ENCODE measurements at regions not wholly inside any gene's neighbourhood (a gene's known extent, or its start where the extent isn't known, plus 50 kb on each side); places are given as distances from the start of the nearest gene placed in this dataset.

DNA sequence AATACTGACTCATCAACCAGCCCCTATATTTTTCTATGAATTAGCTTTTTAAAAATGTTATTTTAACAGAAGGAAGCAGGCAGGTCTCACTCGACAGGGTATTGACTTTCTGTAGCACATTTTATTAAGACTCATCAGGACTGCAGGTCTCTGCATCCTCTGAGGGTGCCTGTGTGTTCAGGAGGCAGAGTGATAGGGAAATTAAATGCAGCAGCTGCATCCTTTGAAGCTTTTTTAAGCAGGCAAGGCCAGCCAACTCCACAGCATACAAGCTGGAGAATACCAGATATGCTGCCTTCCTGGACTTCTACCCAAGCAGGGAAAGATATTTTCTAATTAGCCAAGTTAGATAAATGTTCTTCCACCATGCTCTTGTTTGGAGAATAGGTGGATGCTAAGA, 124.9 kb downstream of the WSCD1 start:
- H3K79me2 ChIP-seq (ENCODE audit: control insufficient read depth, insufficient read depth, low read length, unreplicated experiment): no peaks in the 10 kb centered on the region
- peaks cover 6% of the 10 kb centered on the region; the same call in 1 of the 2 replicates for H3K27me3 ChIP-seq (ENCODE audit: insufficient read depth, low read length)
- no peak overlapping the region for H2AFZ ChIP-seq (ENCODE audit: low read length, unreplicated experiment)
- no peaks in the 10 kb centered on the region for H3K4me1 ChIP-seq (ENCODE audit: control insufficient read depth, insufficient read depth, low read length, unreplicated experiment)
- no peaks in the 10 kb centered on the region for H3K36me3 ChIP-seq (ENCODE audit: insufficient read depth, low read length)
- no peak overlapping the region for H3K27ac ChIP-seq (ENCODE audit: low read depth, low read length)
- H3K4me3 ChIP-seq (ENCODE audit: low read depth, low read length): no peak overlapping the region

DNA sequence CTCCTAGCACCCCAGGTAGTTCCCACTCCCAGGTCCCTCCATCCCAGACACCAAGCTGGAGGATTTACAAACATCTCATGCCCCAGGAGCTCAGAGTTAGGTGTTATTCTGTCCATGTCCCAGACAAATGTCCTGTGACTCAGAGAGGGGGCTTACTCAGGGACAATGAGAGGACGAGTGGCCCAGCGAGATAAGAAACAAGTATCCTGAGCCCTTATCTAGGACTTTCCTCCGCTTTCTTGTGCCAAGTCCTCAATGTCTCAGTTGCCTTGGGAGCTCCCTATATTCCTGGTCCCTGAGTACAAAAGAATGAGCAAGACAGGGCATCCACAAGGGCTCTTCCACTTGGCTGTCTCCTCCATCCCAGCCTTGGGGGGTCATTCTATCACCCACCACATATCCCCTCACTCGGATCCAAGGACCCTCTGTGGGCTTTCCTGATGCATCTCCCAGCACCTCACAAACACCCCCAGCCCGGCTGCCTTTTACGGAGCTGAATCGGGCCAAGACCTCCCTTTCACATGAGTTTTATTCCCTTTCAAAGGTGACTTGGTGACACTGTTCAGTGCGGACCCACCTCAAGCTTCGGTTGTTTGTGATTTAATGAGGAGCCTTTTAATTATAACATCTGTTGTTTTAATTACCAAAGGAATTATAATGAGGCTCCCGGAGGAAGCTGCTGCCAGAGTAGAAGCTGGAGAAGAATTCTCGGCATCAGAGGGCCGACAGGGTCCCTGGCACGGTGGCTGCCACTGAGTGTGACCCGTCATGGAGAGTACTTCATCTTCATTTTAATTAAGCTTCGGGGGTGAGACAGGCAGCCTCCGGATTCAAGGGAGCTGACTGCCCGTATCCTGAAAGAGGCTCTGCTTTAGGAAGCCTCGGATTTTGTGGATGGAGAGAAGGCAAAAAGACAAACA, 121.5 kb downstream of the WSCD1 start:
- H3K27ac ChIP-seq (ENCODE audit: low read depth, low read length): no peak overlapping the region

DNA sequence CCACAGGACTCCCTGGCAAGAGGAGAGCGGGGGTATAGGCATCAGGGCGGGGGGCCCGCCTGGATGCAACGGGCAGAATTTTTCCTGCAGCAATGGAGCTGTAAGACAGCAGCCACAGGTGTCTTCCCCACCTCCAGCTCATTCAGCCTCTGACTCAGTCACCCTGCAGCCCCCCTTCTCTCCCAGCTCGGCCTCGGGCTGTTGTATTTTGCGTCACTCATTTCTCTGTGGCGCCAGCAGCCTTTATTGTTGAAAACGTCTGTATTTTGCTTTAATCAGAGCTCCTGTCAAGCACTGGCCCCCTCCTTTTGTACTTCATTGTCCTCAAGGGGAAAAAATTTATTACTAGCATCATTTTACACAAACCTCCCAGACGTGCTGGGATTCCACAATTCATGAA, 117.7 kb downstream of the WSCD1 start:
- Histone ChIP-seq H3K27me3 (ENCODE audit: insufficient read depth, low read length) (no peaks in the 10 kb centered on the region), H3K36me3 (ENCODE audit: insufficient read depth, low read length) (no peaks in the 10 kb centered on the region), H3K4me1 (ENCODE audit: control insufficient read depth, insufficient read depth, low read length, unreplicated experiment) (no peaks in the 10 kb centered on the region), H2AFZ (ENCODE audit: low read length, unreplicated experiment) (no peak overlapping the region), H3K27ac (ENCODE audit: low read depth, low read length) (no peak overlapping the region), H3K79me2 (ENCODE audit: control insufficient read depth, insufficient read depth, low read length, unreplicated experiment) (no peaks in the 10 kb centered on the region), H3K4me3 (ENCODE audit: low read depth, low read length) (no peak overlapping the region)

More for the DNA sequence above, 121.5 kb downstream of the WSCD1 start:
- H3K27me3 ChIP-seq (ENCODE audit: insufficient read depth, low read length): peaks cover under 1% of the 10 kb centered on the region; the same call in 1 of the 2 replicates
- no peaks in the 10 kb centered on the region for H3K36me3 ChIP-seq (ENCODE audit: insufficient read depth, low read length)
- H3K79me2 ChIP-seq (ENCODE audit: control insufficient read depth, insufficient read depth, low read length, unreplicated experiment): no peaks in the 10 kb centered on the region
- H2AFZ ChIP-seq (ENCODE audit: low read length, unreplicated experiment): no peak overlapping the region
- no peak overlapping the region for H3K4me3 ChIP-seq (ENCODE audit: low read depth, low read length)
- no peaks in the 10 kb centered on the region for H3K4me1 ChIP-seq (ENCODE audit: control insufficient read depth, insufficient read depth, low read length, unreplicated experiment)

DNA sequence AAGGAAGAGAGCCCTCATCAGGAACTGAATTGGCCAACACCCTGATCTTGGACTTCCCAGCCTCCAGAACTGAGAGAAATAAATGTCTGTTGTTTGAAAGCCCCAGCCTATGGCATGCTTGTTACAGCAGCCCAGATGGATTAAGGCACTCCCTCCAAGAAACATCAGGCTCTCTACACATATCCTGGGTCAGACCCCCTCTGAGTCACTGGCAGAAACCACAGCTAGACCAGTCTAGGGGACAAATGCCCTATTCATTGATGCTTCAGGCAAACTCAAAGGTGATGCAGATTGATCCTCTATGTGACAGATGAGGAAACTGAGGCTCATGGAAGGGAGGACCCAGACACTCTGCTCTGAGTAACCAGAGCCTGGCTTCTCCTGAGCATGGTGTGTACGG, 116.8 kb downstream of the WSCD1 start:
- Histone ChIP-seq H3K79me2 (ENCODE audit: control insufficient read depth, insufficient read depth, low read length, unreplicated experiment) (no peaks in the 10 kb centered on the region), H3K4me1 (ENCODE audit: control insufficient read depth, insufficient read depth, low read length, unreplicated experiment) (no peaks in the 10 kb centered on the region), H3K4me3 (ENCODE audit: low read depth, low read length) (no peak overlapping the region), H3K27ac (ENCODE audit: low read depth, low read length) (no peak overlapping the region), H2AFZ (ENCODE audit: low read length, unreplicated experiment) (no peak overlapping the region), H3K36me3 (ENCODE audit: insufficient read depth, low read length) (no peaks in the 10 kb centered on the region), H3K27me3 (ENCODE audit: insufficient read depth, low read length) (no peaks in the 10 kb centered on the region)

DNA sequence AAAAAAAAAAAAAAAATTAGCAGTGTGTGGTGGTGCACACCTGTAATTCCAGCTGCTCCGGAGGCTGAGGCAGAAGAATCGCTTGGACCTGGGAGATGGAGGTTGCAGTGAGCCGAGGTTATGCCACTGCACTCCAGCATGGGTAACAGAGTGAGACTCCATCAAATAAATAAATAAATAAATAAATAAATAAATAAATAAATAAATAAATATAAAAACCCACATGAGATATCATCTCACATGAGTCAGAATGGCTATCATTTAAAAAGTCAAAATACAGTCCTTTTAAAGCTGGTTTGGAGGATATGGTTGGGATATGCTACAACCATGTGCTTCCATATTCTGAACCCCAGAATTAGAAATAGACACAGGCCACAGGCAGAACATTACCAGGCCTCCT, 114.3 kb downstream of the WSCD1 start:
- H3K36me3 ChIP-seq (ENCODE audit: insufficient read depth, low read length): no peaks in the 10 kb centered on the region

DNA sequence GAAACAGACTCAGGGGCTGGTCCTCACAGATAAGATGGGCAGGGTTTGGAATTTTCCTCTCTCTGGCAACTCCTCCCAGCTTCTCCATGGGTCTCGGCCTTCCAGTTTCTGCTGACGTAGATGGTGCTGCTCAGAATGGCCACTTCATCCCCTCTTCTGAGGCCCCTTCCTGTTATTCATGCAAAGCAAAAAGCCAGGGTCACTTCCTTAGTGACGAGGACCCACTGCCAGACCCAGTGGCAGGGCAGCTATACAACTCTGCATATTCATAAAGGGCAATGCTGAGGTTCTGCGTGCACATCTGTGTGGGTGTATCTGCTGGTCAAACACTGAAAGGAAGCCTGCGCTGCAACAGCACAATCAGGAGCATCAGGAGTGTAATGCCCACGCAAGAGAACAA, 108.8 kb downstream of the WSCD1 start:
- Histone ChIP-seq H3K36me3 (ENCODE audit: insufficient read depth, low read length) (no peaks in the 10 kb centered on the region), H3K4me3 (ENCODE audit: low read depth, low read length) (no peak overlapping the region), H3K27ac (ENCODE audit: low read depth, low read length) (no peak overlapping the region), H3K4me1 (ENCODE audit: control insufficient read depth, insufficient read depth, low read length, unreplicated experiment) (no peaks in the 10 kb centered on the region), H3K27me3 (ENCODE audit: insufficient read depth, low read length) (peaks cover 10% of the 10 kb centered on the region), H3K79me2 (ENCODE audit: control insufficient read depth, insufficient read depth, low read length, unreplicated experiment) (no peaks in the 10 kb centered on the region), H2AFZ (ENCODE audit: low read length, unreplicated experiment) (no peak overlapping the region)

More for the DNA sequence above, 114.3 kb downstream of the WSCD1 start:
- Histone ChIP-seq H2AFZ (ENCODE audit: low read length, unreplicated experiment) (no peak overlapping the region), H3K4me1 (ENCODE audit: control insufficient read depth, insufficient read depth, low read length, unreplicated experiment) (no peaks in the 10 kb centered on the region), H3K27me3 (ENCODE audit: insufficient read depth, low read length) (no peaks in the 10 kb centered on the region), H3K79me2 (ENCODE audit: control insufficient read depth, insufficient read depth, low read length, unreplicated experiment) (no peaks in the 10 kb centered on the region), H3K4me3 (ENCODE audit: low read depth, low read length) (no peak overlapping the region), H3K27ac (ENCODE audit: low read depth, low read length) (no peak overlapping the region)

DNA sequence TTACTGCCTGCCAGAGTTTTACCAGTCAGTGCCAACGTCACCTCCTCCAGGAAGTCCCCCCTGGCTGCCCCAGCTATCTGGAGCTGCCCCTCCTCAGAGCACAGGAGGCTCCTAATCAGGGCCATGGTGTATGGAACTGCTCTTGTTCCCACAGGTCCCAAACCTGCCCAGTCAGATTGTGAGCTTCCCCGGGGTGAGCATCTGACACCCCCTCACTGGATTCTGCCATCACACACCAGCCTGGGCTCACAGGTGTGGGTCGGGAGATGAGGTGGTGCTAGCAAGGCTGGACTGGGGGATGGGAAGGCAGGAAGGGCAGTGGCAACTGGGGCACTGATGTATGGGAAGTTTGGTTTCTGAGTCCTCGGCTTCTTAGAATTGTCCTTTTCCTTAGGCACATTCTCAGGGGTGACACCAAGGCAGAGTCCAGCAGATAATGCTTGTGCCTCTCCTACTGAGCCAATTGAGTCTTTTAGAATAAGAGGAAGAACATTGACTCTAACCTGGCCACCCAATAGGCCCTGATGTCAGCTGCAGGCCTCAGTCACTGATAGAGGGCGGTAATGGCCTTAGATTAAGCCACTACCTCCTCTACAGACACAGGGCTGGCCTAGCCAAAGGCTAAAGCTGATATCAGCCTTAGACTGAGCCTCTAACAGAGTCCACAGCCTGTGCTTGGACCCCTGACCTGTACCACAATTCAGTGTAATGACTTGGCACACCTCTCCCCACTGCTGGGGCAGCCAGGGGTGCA, 107.9 kb downstream of the WSCD1 start:
- no peak overlapping the region for H2AFZ ChIP-seq (ENCODE audit: low read length, unreplicated experiment)
- no peaks in the 10 kb centered on the region for H3K79me2 ChIP-seq (ENCODE audit: control insufficient read depth, insufficient read depth, low read length, unreplicated experiment)
- no peak overlapping the region for H3K4me3 ChIP-seq (ENCODE audit: low read depth, low read length)
- H3K27ac ChIP-seq (ENCODE audit: low read depth, low read length): no peak overlapping the region
- no peaks in the 10 kb centered on the region for H3K4me1 ChIP-seq (ENCODE audit: control insufficient read depth, insufficient read depth, low read length, unreplicated experiment)
- H3K36me3 ChIP-seq (ENCODE audit: insufficient read depth, low read length): no peaks in the 10 kb centered on the region
- peaks cover 16% of the 10 kb centered on the region for H3K27me3 ChIP-seq (ENCODE audit: insufficient read depth, low read length)

Measured in ACC112 (cell line).